ENCODE measurements at regions not wholly inside any gene's neighbourhood (a gene's known extent, or its start where the extent isn't known, plus 50 kb on each side); places are given as distances from the start of the nearest gene placed in this dataset.

DNA sequence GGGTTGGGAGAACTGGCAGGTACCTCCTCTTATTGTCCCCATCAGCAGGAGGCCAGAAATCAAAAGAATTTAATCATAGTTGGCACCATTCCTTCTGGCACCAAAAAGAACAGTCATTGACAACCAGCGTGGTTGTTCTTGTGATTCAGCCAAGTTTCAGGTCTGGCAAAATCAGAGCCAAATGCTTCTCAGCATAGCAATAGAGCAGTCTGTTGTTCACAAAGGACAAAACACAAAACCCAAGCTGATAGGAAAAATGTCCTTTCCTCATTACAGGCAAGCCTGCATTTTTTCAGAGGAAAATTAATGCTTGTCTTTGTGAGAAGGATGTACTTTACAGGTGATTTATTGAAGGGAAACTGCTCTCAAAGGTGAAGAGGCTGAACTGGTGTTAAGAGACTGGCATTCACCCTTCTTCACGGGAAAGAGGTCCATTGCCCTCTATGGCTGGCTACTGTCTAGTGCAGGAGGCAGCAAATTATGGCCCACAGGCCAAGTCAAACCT, 241.8 kb upstream of the ARHGAP42 start:
- TF ChIP-seq SP1 (IDR thresholded peaks at IDR 0.05; ENCODE audit: low read depth) (no peak), JUND (IDR thresholded peaks at IDR 0.05) (no peak), ZNF274 (IDR thresholded peaks at IDR 0.05; ENCODE audit: low read depth, low read length) (no peak), POLR2AphosphoS5 (IDR thresholded peaks at IDR 0.05; ENCODE audit: low read depth, low read length) (no peak)
- TF ChIP-seq, protein P1, sequence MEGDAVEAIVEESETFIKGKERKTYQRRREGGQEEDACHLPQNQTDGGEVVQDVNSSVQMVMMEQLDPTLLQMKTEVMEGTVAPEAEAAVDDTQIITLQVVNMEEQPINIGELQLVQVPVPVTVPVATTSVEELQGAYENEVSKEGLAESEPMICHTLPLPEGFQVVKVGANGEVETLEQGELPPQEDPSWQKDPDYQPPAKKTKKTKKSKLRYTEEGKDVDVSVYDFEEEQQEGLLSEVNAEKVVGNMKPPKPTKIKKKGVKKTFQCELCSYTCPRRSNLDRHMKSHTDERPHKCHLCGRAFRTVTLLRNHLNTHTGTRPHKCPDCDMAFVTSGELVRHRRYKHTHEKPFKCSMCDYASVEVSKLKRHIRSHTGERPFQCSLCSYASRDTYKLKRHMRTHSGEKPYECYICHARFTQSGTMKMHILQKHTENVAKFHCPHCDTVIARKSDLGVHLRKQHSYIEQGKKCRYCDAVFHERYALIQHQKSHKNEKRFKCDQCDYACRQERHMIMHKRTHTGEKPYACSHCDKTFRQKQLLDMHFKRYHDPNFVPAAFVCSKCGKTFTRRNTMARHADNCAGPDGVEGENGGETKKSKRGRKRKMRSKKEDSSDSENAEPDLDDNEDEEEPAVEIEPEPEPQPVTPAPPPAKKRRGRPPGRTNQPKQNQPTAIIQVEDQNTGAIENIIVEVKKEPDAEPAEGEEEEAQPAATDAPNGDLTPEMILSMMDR (IDR thresholded peaks at IDR 0.05 in 2 of 3, conservative IDR thresholded peaks at IDR 0.05 in 1 of 3; ENCODE audit: borderline replicate concordance in 1 of 3, insufficient read depth in 1 of 3, low read depth in 2 of 3, low read length in 2 of 3): no peak
